ENCODE measurements at regions not wholly inside any gene's neighbourhood (a gene's known extent, or its start where the extent isn't known, plus 50 kb on each side); places are given as distances from the start of the nearest gene placed in this dataset.

DNA sequence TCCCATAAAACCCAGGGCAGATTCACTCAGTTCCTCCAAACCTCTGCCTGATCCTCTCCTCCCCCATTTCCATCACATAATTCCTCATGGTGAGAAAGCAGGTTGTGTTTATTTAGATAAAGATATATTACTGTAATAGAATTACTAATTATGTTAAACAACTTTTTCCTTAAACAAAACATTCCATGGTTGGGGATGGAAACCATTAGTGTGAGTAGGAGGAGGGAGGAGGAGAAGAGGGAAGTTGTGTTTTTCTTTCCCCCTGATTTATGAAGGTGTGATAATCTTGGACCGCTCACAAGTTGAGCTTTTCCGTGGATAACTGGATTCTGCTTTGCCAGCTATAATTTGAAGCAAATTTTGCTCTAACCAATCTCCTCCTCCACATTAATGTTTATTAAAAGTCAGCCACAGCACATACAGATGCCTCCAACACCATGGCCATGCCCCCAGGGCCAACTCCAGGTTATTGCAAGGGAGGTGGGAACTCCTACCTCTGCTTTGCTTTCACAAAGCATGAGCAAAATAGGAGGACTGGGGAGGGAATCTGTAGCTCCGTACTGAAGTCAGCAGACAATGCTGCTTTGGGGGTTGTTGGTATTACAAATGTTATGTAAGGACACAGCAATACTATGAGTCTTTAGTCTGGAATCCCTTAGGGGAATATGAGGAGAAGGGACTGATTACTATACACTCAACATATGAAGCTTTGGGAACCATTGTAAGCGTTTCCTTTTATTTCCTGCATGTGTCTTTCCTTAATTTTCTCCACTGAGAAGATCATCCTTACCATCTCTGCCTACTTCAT is 542.0 kb downstream of the DHX35 start:
- TF ChIP-seq CTCF (IDR thresholded peaks at IDR 0.05; ENCODE audit: control insufficient read depth, extremely low read depth, insufficient read depth): no peak
- no peak for DNase-seq (ENCODE audit: low read depth)
- H3K4me3 ChIP-seq (ENCODE audit: low read depth, low read length): no peak overlapping the region

DNA sequence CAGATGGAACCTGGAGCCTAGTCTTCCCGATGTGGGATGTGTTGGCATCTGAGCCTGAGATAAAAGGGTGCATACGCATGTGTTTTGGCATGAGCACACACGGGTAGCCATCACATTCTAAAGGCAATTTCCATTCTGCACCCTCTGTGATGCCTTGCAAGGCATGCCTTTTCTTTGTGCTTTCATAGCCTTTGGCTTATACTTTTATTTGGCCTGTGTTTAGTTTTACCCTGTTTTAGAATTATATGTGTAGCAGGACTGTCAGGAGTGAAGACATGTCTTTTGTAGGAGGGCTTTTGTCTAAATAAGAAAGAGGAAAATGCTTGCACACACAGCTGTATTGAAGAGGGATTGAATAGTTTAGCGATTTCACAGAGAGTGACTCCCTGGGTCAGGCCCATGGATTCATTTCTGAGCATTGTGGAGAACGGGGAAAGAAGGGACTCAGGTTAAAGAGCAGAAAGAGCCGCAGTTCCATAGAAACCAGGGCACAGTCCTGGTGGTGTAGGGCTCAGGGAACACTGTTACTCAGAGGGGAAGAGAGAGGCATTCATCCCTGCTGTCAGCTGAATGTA is 530.2 kb downstream of the DHX35 start:
- TF ChIP-seq CTCF (IDR thresholded peaks at IDR 0.05; ENCODE audit: control insufficient read depth, extremely low read depth, insufficient read depth): no peak
- DNase-seq (ENCODE audit: low read depth): no peak
- H3K4me3 ChIP-seq (ENCODE audit: low read depth, low read length): no peak overlapping the region

DNA sequence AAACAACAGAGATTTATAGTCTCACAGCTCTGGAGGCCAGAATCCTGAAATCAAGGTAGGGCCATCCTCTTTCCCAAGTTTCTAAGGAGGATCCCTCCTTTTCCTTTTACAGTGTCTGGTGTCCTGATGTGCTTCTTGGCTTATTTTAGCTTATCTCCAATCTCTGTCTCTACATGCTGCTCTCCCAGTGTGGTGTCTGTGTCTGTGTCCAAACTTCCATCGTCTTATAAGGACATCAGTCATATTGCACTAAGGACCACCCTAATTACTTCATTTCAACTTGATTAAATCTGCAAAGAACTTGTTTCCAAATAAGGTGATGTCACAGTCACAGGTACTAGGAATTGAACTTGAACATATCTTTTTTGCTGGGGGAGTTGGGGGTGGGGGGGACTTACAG is 529.6 kb downstream of the DHX35 start:
- no peak for TF ChIP-seq CTCF (IDR thresholded peaks at IDR 0.05; ENCODE audit: control insufficient read depth, extremely low read depth, insufficient read depth)
- DNase-seq (ENCODE audit: low read depth): no peak
- no peak overlapping the region for H3K4me3 ChIP-seq (ENCODE audit: low read depth, low read length)

- no peak for DNase-seq (ENCODE audit: low read depth)
- no peak overlapping the region for H3K4me3 ChIP-seq (ENCODE audit: low read depth, low read length)
- no peak for TF ChIP-seq CTCF (IDR thresholded peaks at IDR 0.05; ENCODE audit: control insufficient read depth, extremely low read depth, insufficient read depth)
These were observed 527.9 kb downstream of the DHX35 start for GRCh38 chr20:39489986-39490560.

- no peak overlapping the region for H3K4me3 ChIP-seq (ENCODE audit: low read depth, low read length)
- TF ChIP-seq CTCF (IDR thresholded peaks at IDR 0.05; ENCODE audit: control insufficient read depth, extremely low read depth, insufficient read depth): no peak
- DNase-seq (ENCODE audit: low read depth): no peak
These were observed 518.3 kb downstream of the DHX35 start for GRCh38 chr20:39480276-39481043.

- DNase-seq (ENCODE audit: low read depth): no peak
- no peak for TF ChIP-seq CTCF (IDR thresholded peaks at IDR 0.05; ENCODE audit: control insufficient read depth, extremely low read depth, insufficient read depth)
- no peak overlapping the region for H3K4me3 ChIP-seq (ENCODE audit: low read depth, low read length)
These were observed 517.2 kb downstream of the DHX35 start for GRCh38 chr20:39479196-39479810.
